HG02870 (cell line): ENCODE measurements at regions not wholly inside any gene's neighbourhood (a gene's known extent, or its start where the extent isn't known, plus 50 kb on each side); places are given as distances from the start of the nearest gene placed in this dataset.
"Not testable (repeated sequence)": the region's sequence is repeated elsewhere in the genome, so short reads cannot be mapped to it uniquely, and the experiment has no call there.

Source experiments
- ATAC-seq: cut with Tn5 transposase; IDR thresholded peaks from one replicate; pipeline ENCODE4 v1.9.1; 2021; ENCODE audit warnings: mild to moderate bottlenecking, moderate library complexity; ENCODE audit not compliant: unreplicated experiment

GRCh38 chr9:24073666-24074065 is 247.6 kb upstream of the ELAVL2 start:
- no peak for ATAC-seq

GRCh38 chr9:24073007-24073592 is 247.1 kb upstream of the ELAVL2 start:
- ATAC-seq: no peak

GRCh38 chr9:24071716-24072115 is 245.7 kb upstream of the ELAVL2 start:
- ATAC-seq: no peak

DNA sequence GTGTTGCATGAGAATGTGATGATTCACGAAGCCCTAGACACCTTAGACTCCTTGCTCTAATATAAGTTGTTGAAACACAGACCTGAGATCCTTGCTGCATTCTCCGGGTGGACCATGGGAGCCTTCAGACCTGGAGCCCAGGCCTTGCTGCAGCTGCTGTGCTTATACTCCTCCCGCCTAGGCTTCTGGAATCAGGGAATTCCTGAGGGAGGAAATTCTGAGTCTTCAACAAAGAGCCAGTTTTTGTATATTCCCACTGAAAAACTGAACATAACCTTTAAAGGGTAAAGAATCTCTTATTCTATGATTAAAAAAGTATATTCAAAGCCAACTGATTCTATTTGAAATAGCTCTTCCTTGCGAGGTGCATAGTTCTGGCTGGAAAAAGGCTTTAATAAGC is 245.1 kb upstream of the ELAVL2 start:
- ATAC-seq: no peak

GRCh38 chr9:24067107-24067506 is 241.1 kb upstream of the ELAVL2 start:
- ATAC-seq: not testable (repeated sequence)

- ATAC-seq: no peak
These were observed 233.6 kb upstream of the ELAVL2 start for GRCh38 chr9:24059651-24060050.

GRCh38 chr9:24051587-24051986 is 225.5 kb upstream of the ELAVL2 start:
- ATAC-seq: no peak

DNA sequence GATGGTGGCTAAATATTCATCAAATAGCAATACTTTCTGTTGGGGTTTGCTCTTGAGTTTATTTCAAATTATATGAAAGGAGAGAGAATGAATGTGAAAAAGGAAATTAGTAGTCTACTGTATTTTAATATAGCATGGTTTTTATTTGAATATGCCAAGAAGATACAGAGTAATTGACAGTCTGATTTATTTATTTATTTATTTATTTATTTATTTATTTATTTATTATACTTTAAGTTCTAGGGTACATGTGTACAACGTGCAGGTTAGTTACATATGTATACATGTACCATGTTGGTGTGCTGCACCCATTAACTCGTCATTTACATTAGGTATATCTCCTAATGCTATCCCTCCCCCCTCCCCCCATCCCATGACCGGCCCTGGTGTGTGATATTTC is 224.2 kb upstream of the ELAVL2 start:
- not testable (repeated sequence) for ATAC-seq

- no peak for ATAC-seq
These were observed 219.1 kb upstream of the ELAVL2 start for GRCh38 chr9:24045150-24045549.

GRCh38 chr9:24044576-24044975 is 218.5 kb upstream of the ELAVL2 start:
- ATAC-seq: no peak

- no peak for ATAC-seq
These were observed 215.2 kb upstream of the ELAVL2 start for GRCh38 chr9:24041160-24041690.

DNA sequence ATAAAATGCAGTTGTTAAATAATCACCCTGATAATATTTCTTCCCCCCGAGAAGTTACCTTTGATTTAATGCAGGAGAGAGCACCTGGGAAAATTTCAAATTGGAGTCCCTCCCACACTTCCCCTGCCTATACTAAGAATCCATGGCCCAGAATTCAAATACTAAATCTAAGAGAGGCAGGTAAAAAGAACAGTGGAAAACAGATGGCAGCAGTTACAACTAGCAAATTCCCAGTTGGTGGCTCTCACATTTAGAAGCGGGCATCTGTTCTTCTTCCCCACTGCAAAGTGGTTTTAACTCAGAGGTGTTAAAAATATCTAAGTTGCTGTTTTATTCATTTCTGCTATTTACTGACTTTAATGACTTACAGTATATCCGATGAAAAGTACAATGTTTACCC is 210.4 kb upstream of the ELAVL2 start:
- ATAC-seq: no peak

DNA sequence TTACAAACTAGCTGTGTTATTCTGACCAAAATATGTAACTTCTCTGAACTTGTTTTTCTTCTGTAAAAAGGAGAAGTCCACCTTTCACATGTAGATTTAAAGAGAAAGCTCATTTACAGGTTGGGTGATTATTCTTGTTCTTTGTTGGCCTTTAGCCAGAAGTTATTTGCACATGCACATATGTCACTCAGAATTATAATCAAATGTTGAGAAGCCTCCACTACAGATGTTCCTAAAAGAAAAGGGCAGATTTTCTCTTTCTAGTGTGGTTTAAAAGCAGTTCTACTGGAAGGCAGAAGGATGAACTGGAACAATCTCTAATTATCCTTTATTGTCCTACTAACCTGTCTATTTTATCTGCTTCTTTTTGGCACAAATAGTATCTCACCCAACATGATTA is 209.8 kb upstream of the ELAVL2 start:
- ATAC-seq: no peak

GRCh38 chr9:24011881-24012280 is 185.8 kb upstream of the ELAVL2 start:
- no peak for ATAC-seq

- ATAC-seq: no peak
These were observed 185.1 kb upstream of the ELAVL2 start for GRCh38 chr9:24011009-24011717.

DNA sequence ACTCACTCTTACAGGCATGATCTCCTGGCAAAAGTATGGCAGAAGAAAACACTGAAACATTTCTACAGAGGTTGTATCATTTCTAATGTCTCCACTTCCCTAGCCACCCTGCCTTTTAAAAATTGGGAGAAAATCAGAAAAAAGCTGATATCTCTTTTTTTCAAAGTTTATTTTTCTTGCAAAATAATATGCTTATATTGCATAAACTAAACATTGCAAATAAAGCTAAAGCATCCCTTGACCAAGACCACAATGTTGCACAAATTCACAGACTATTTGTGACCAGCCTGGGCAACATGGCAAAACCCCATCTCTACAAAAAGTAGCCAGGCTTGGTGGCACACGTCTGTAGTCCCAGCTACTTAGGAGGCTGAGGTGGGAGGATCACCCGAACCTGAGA is 183.3 kb upstream of the ELAVL2 start:
- ATAC-seq: no peak

- ATAC-seq: no peak
These were observed 181.1 kb upstream of the ELAVL2 start for GRCh38 chr9:24007185-24007584.

DNA sequence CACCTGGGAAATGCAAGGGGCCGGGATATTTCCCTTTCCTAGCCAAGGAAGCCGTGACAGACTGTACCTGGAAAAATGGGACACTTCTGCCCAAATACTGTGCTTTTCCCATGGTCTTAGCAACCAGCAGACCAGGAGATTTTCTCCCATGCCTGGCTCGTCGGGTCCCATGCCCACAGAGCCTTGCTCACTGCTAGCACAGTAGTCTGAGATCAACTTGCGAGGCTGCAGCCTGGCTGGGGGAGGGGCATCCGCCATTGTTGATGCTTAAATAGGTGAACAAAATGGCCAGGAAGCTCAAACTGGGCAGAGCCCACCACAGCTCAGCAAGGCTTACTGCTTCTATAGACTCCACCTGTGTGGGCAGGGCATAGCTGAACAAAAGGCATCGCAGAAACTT is 165.8 kb upstream of the ELAVL2 start:
- not testable (repeated sequence) for ATAC-seq

GRCh38 chr9:23979491-23979890 is 153.5 kb upstream of the ELAVL2 start:
- no peak for ATAC-seq

GRCh38 chr9:23962101-23962500 is 136.1 kb upstream of the ELAVL2 start:
- ATAC-seq: no peak

- no peak for ATAC-seq
These were observed 119.9 kb upstream of the ELAVL2 start for GRCh38 chr9:23945897-23946296.

GRCh38 chr9:23941051-23941450 is 115.0 kb upstream of the ELAVL2 start:
- no peak for ATAC-seq

DNA sequence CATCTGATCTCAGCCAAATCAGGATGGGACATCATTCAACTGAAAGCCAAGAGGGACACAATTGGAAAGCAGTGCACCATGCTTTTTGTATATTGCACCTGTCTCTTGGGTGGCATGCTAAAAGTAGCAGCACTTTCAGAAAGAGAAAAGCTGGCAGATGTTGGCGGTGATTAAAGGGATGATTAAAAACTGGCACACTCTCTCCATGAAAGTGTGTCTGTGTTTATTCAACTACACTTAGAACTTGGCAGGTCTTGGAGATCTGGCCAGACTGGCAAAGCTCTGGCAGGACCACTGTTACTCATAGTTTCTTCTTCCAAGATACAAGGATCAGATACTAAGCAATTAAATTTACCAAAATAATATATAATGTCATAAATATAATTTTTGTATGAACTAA is 112.9 kb upstream of the ELAVL2 start:
- no peak for ATAC-seq
